IMR-90 (cell line): ENCODE measurements at regions not wholly inside any gene's neighbourhood (a gene's known extent, or its start where the extent isn't known, plus 50 kb on each side); places are given as distances from the start of the nearest gene placed in this dataset.

Source experiments
- ATAC-seq: fragments of 200-7000 bp; cut with Tn5 transposase; 2 replicates; pipeline ENCODE4 v1.9.1; 2020; ENCODE audit warnings: low read depth, mild to moderate bottlenecking, moderate library complexity
- BruUV-seq: library from RNA; stranded (reverse); fragments of 400-500 nt; replicated peaks from 2 replicates; lab custom pipeline; 2021; lab: Mats Ljungman, UMichigan
- CTCF ChIA-PET: fragments of 300-600 bp; formaldehyde crosslinking; extraction: SDS; loops from one replicate; lab custom pipeline; 2021; ENCODE audit warnings: antibody characterized with exemption; lab: Yijun Ruan, JAX
- POLR2A ChIA-PET: fragments of 300-600 bp; sonication (Branson Sonifier 250); formaldehyde crosslinking; loops from one replicate; lab custom pipeline; 2022; ENCODE audit warnings: antibody characterized with exemption; ENCODE audit not compliant: unreplicated experiment; lab: Charles Lee
- DNase-seq: peaks from one replicate; pipeline ENCODE4 v3.0.0; 2013
- H2AFZ ChIP-seq: replicated peaks from 2 replicates; pipeline ENCODE3; 2013; ENCODE audit warnings: low read length, mild to moderate bottlenecking; ENCODE audit not compliant: poor library complexity
- H2AK5ac ChIP-seq: 2 replicates; pipeline ENCODE4 v1.6.1; 2013; ENCODE audit warnings: low read depth, low read length, inconsistent platforms
- H2AK9ac ChIP-seq: replicated peaks from 2 replicates; pipeline ENCODE3; 2013; ENCODE audit warnings: mild to moderate bottlenecking, low read depth, low read length, moderate library complexity; ENCODE audit not compliant: poor library complexity
- H2BK120ac ChIP-seq: 2 replicates; pipeline ENCODE4 v1.6.1; 2013; ENCODE audit warnings: low read depth, low read length, inconsistent platforms
- H2BK15ac ChIP-seq: 3 replicates; pipeline ENCODE4 v1.6.1; 2013; ENCODE audit warnings: low read depth, low read length, inconsistent platforms
- H2BK20ac ChIP-seq: 2 replicates; pipeline ENCODE4 v1.6.1; 2013; ENCODE audit warnings: low read depth, mild to moderate bottlenecking, inconsistent platforms, low read length, moderate library complexity
- H2BK5ac ChIP-seq: 2 replicates; pipeline ENCODE4 v1.6.1; 2013; ENCODE audit warnings: mild to moderate bottlenecking, low read depth, low read length, inconsistent platforms; ENCODE audit not compliant: poor library complexity, severe bottlenecking
- H3K14ac ChIP-seq: replicated peaks from 2 replicates; pipeline ENCODE4 v1.6.1; 2013; ENCODE audit warnings: low read depth, low read length, inconsistent platforms
- H3K18ac ChIP-seq: 2 replicates; pipeline ENCODE4 v1.6.1; 2013; ENCODE audit warnings: low read depth, low read length, control low read depth
- H3K23ac ChIP-seq: 2 replicates; pipeline ENCODE4 v1.6.1; 2013; ENCODE audit warnings: low read depth, low read length, inconsistent platforms
- H3K27ac ChIP-seq: 2 replicates; pipeline ENCODE4 v1.5.1; 2013; ENCODE audit warnings: mild to moderate bottlenecking, control low read depth, low read length; ENCODE audit not compliant: insufficient read depth
- H3K27me3 ChIP-seq: 2 replicates; pipeline ENCODE4 v1.6.1; 2013; ENCODE audit warnings: low read length; ENCODE audit not compliant: control insufficient read depth, insufficient read depth
- H3K36me3 ChIP-seq: 2 replicates; pipeline ENCODE4 v1.6.1; 2013; ENCODE audit warnings: low read length, mixed read lengths; ENCODE audit not compliant: control insufficient read depth, insufficient read depth
- H3K4ac ChIP-seq: 2 replicates; pipeline ENCODE4 v1.6.1; 2013; ENCODE audit warnings: low read depth, low read length, inconsistent platforms
- H3K4me1 ChIP-seq: 2 replicates; pipeline ENCODE4 v1.6.1; 2013; ENCODE audit warnings: low read length, mixed read lengths; ENCODE audit not compliant: control insufficient read depth, insufficient read depth
- H3K4me2 ChIP-seq: 2 replicates; pipeline ENCODE4 v1.6.1; 2013; ENCODE audit warnings: low read depth, mild to moderate bottlenecking, control low read depth, low read length, moderate library complexity
- H3K4me3 ChIP-seq: 2 replicates; pipeline ENCODE4 v1.5.1; 2013; ENCODE audit warnings: low read depth, mild to moderate bottlenecking, control low read depth, low read length, moderate library complexity; ENCODE audit not compliant: insufficient read depth
- H3K56ac ChIP-seq: 2 replicates; pipeline ENCODE4 v1.6.1; 2013; ENCODE audit warnings: low read length, inconsistent platforms; ENCODE audit not compliant: insufficient read depth; ENCODE audit errors: extremely low read depth
- H3K79me1 ChIP-seq, 2 experiments: 2 replicates each; pipeline ENCODE4 v1.6.1; 2013; ENCODE audit warnings: low read length in 2 of 2, inconsistent platforms in 1 of 2, low read depth in 1 of 2
- H3K9ac ChIP-seq: 2 replicates; pipeline ENCODE4 v1.6.1; 2013; ENCODE audit warnings: low read depth, low read length, control low read depth
- H3K9me1 ChIP-seq: 2 replicates; pipeline ENCODE4 v1.6.1; 2013; ENCODE audit warnings: low read length, inconsistent platforms; ENCODE audit not compliant: insufficient read depth
- H3K9me3 ChIP-seq: 2 replicates; pipeline ENCODE4 v1.6.1; 2013; ENCODE audit warnings: low read length; ENCODE audit not compliant: control insufficient read depth, insufficient read depth
- H4K20me1 ChIP-seq: 2 replicates; pipeline ENCODE4 v1.6.1; 2013; ENCODE audit warnings: low read length, inconsistent platforms; ENCODE audit not compliant: insufficient read depth
- H4K5ac ChIP-seq: 2 replicates; pipeline ENCODE4 v1.6.1; 2013; ENCODE audit warnings: mild to moderate bottlenecking, low read depth, low read length, control low read depth
- H4K8ac ChIP-seq, 2 experiments: 2 replicates each; pipeline ENCODE4 v1.6.1; 2013; ENCODE audit warnings: low read depth in 2 of 2, low read length in 2 of 2, control low read depth in 1 of 2, inconsistent platforms in 1 of 2
- H4K91ac ChIP-seq: 2 replicates; pipeline ENCODE4 v1.6.1; 2013; ENCODE audit warnings: low read depth, low read length, inconsistent platforms; ENCODE audit not compliant: insufficient read depth
- CEBPB ChIP-seq: IDR thresholded peaks from 2 replicates; pipeline ENCODE4 v1.6.1; 2012; ENCODE audit warnings: low read depth, low read length, improper control_type of control experiment
- CTCF ChIP-seq: conservative IDR thresholded peaks from 2 replicates; pipeline ENCODE4 v1.5.1; 2012; ENCODE audit warnings: mild to moderate bottlenecking, low read depth, low read length, improper control_type of control experiment
- FOS ChIP-seq: fragments of 150-350 bp; IDR thresholded peaks from 2 replicates; pipeline ENCODE4 v1.6.1; 2016; ENCODE audit warnings: low read depth, low read length
- RAD21 ChIP-seq: IDR thresholded peaks from 2 replicates; pipeline ENCODE4 v1.6.1; 2012; ENCODE audit warnings: low read length, improper control_type of control experiment
- SMC3 ChIP-seq: fragments of 150-350 bp; IDR thresholded peaks from 2 replicates; pipeline ENCODE4 v1.6.1; 2016; ENCODE audit warnings: low read depth, mild to moderate bottlenecking, antibody characterized with exemption, low read length, moderate library complexity
- WGBS, 2 experiments: methylation state at CpG; one replicate each; pipeline versions ENCODE4 v1.1.5 to v1.1.7; 2013; ENCODE audit warnings: missing lambda C conversion rate in 2 of 2; ENCODE audit not compliant: insufficient read length in 1 of 2; ENCODE audit errors: extremely low coverage in 2 of 2; 5-methylcytosine and 5-hydroxymethylcytosine counted together
- dilution Hi-C: fragments of 300-500 bp; cut with HindIII; formaldehyde crosslinking; loops from one replicate; pipeline ENCODE4 v1.14.3; 2018; ENCODE audit warnings: low sequenced_read_pairs; ENCODE audit not compliant: unreplicated experiment
- in situ Hi-C: fragments of 300-500 bp; cut with MboI; formaldehyde crosslinking; loops from 3 replicates; pipeline ENCODE4 v1.14.3; 2019; ENCODE audit warnings: low sequenced_read_pairs, inconsistent platforms, mixed read lengths
- intact Hi-C: fragments of 100-400 bp; cut with micrococcal nuclease; formaldehyde crosslinking; loops from 2 replicates; pipeline ENCODE4 v1.10.0; 2022
- TF ChIP-seq, protein P1 (sequence below): fragments of 150-350 bp; IDR thresholded peaks from 2 replicates; pipeline ENCODE4 v1.6.1; 2016; ENCODE audit warnings: low read depth, mild to moderate bottlenecking, low read length, moderate library complexity, borderline replicate concordance

DNA sequence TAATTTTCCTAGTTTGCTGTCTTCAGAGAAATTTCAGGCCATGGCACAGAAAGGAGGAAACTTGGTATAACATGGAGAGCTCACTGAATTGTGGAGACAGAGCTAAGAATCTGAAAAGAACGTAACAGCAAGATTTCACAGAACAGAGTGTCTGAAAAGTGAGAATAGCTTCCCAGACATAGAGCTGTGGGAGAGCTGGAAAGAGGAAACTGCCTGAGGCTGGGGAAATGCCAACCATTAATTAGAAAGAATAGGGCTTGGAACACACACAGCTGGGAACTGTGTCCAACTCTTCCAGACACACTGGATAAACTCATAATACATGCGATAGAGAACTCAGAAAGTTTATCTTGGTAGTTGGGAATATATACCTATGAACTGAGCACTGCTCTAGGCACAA lies 51.6 kb upstream of the KYNU start:
- CTCF ChIA-PET: no interaction called here
- TF ChIP-seq SMC3 (no peak), CTCF (no peak), RAD21 (no peak), FOS (no peak), CEBPB (no peak)
- TF ChIP-seq, protein P1, sequence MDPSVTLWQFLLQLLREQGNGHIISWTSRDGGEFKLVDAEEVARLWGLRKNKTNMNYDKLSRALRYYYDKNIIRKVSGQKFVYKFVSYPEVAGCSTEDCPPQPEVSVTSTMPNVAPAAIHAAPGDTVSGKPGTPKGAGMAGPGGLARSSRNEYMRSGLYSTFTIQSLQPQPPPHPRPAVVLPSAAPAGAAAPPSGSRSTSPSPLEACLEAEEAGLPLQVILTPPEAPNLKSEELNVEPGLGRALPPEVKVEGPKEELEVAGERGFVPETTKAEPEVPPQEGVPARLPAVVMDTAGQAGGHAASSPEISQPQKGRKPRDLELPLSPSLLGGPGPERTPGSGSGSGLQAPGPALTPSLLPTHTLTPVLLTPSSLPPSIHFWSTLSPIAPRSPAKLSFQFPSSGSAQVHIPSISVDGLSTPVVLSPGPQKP: no peak
- 86% methylated on average over 1 of the region's 2 CpGs; no CpG with 5 or more reads in 1 of the 2 experiments for WGBS, 2 experiments

More for the DNA sequence above, 51.6 kb upstream of the KYNU start:
- Histone ChIP-seq H3K9me3 (no peaks in the 10 kb centered on the region), H4K91ac (no peak overlapping the region), H3K14ac (no peak overlapping the region), H3K56ac (no peak overlapping the region), H3K4me1 (peaks cover 6% of the 10 kb centered on the region; the same call in 1 of the 2 replicates), H2AFZ (no peak overlapping the region), H3K4ac (no peak overlapping the region), H3K9me1 (no peaks in the 10 kb centered on the region), H4K5ac (no peak overlapping the region), H3K36me3 (no peaks in the 10 kb centered on the region), H2AK5ac (no peak overlapping the region), H3K79me1 (no peaks in the 10 kb centered on the region), H2BK20ac (no peak overlapping the region), H3K18ac (no peak overlapping the region), H3K23ac (no peak overlapping the region), H4K8ac (no peak overlapping the region; a peak in 1 of 4 replicates), H2BK15ac (0 out of 3 replicates have a peak overlapping the region, but pooled peaks have one; percentile 46), H2BK120ac (no peak overlapping the region), H3K4me3 (no peak overlapping the region), H3K27me3 (no peaks in the 10 kb centered on the region), H2BK5ac (no peak overlapping the region), H3K27ac (no peak overlapping the region), H3K9ac (no peak overlapping the region), H3K4me2 (no peak overlapping the region), H4K20me1 (no peaks in the 10 kb centered on the region), H2AK9ac (no peak overlapping the region)
- ATAC-seq (peak; percentile 24; the same call in 1 of the 2 replicates), DNase-seq (no peak)
- dilution Hi-C loops: no loop called here
- POLR2A ChIA-PET: no interaction called here
- intact Hi-C loops: no loop called here
- in situ Hi-C loops: no loop called here
- no TSS peak for BruUV-seq
